Esophagus muscularis mucosa (tissue), 4 donors: ENCODE measurements at regions not wholly inside any gene's neighbourhood (a gene's known extent, or its start where the extent isn't known, plus 50 kb on each side); places are given as distances from the start of the nearest gene placed in this dataset.

ENCODE experiments used
- DNase-seq: peaks from one replicate; pipeline ENCODE4 v3.0.0-alpha.2; 2017; ENCODE audit errors: extremely low spot score
- H3K27ac ChIP-seq, 4 donors: fragments of 200-600 bp; sonication (generic); replicated peaks in 1 of 4; 1 replicate in 3 of 4; 2 replicates in 1 of 4; pipeline ENCODE4 v1.5.1; 2016 to 2019; ENCODE audit warnings: mild to moderate bottlenecking in 1 of 4
- H3K27me3 ChIP-seq, 4 donors: fragments of 200-600 bp; sonication (generic); one replicate each; pipeline versions ENCODE4 v1.5.1 to v1.6.0; 2016 to 2019
- H3K36me3 ChIP-seq, 4 donors: fragments of 200-600 bp; sonication (generic); one replicate each; pipeline ENCODE4 v1.5.1; 2016 to 2019
- H3K4me1 ChIP-seq, 4 donors: fragments of 200-600 bp; sonication (generic); one replicate each; pipeline ENCODE4 v1.5.1; 2016 to 2019
- H3K4me3 ChIP-seq, 4 donors: fragments of 200-600 bp; sonication (generic); 1 replicate in 2 of 4; 2 replicates in 2 of 4; pipeline ENCODE4 v1.5.1; 2016 to 2019; ENCODE audit warnings: mild to moderate bottlenecking in 4 of 4, moderate library complexity in 1 of 4
- H3K9me3 ChIP-seq, 4 donors: fragments of 200-600 bp; sonication (generic); 1 replicate in 3 of 4; 2 replicates in 1 of 4; pipeline ENCODE4 v1.5.1; 2016 to 2019
- EP300 ChIP-seq: sonication (generic); formaldehyde crosslinking; IDR thresholded peaks from one replicate; pipeline ENCODE4 v1.6.1; 2017; ENCODE audit warnings: antibody characterized with exemption
- POLR2A ChIP-seq: fragments of 450-650 bp; IDR thresholded peaks from one replicate; pipeline ENCODE4 v1.6.1; 2017; ENCODE audit warnings: antibody characterized with exemption, moderate library complexity, mild to moderate bottlenecking, low read depth
- POLR2AphosphoS5 ChIP-seq, 2 donors: sonication (generic); formaldehyde crosslinking; IDR thresholded peaks; one replicate each; pipeline ENCODE4 v1.6.1; 2017; ENCODE audit warnings: antibody characterized with exemption in 2 of 2
- WGBS: methylation state at CpG from one replicate; pipeline ENCODE4 v1.1.5; 2018; 5-methylcytosine and 5-hydroxymethylcytosine counted together
- intact Hi-C: fragments of 100-400 bp; cut with DNase I; formaldehyde crosslinking; loops from one replicate; pipeline ENCODE4 v1.15.1; 2023
- TF ChIP-seq, protein P1 (sequence below), 3 experiments: fragments of 200-600 bp in 2 of 3; fragments of 450-650 bp in 1 of 3; sonication (generic) in 2 of 3; IDR thresholded peaks; one replicate each; pipeline ENCODE4 v1.5.1; 2017 to 2019; ENCODE audit warnings: antibody characterized with exemption in 3 of 3, mild to moderate bottlenecking in 2 of 3, moderate library complexity in 1 of 3

DNA sequence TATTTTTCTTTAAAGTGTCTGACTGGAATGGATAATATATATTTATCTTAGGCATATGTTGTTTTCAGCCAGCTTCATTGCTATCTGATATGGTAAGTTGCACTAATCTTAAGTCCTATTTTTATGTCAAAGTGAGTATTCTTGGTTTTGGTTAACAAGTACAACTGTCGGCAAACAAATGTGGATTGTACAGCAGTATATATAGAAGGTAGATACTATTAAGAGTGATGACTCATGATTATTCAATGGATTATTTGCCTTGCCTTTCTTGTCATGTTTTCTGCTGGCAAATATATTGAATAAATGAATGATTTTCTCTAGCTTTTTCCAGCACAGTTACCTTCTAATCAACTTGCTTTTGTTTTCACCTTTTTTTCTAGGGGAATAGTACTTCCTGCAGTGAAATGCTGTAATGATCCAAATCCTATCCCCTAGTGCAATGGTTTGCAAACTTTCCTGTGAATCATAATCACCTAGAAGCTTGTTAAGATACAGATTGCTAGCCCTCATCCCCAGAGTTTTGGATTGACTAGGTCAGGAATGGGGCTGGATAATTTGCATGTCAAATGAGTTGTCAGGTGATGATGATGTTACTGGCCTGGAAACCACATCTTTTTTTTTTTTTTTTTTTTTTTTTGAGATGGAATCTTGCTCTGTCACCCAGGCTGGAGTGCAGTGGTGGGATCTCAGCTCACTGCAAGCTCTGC is 60.8 kb upstream of the ARRDC3 start:
- WGBS: 89% methylated on average over 1 of the region's 1 CpG
- intact Hi-C loops: no loop called here
- Histone ChIP-seq H3K27me3 (no peaks in the 10 kb centered on the region), H3K9me3 (no peaks in the 10 kb centered on the region), H3K4me3 (no peak overlapping the region), H3K27ac (no peak overlapping the region), H3K4me1 (no peaks in the 10 kb centered on the region), H3K36me3 (no peaks in the 10 kb centered on the region)
- TF ChIP-seq POLR2AphosphoS5 (IDR thresholded peaks at IDR 0.05) (no peak), POLR2A (no peak), EP300 (no peak)
- TF ChIP-seq, protein P1, sequence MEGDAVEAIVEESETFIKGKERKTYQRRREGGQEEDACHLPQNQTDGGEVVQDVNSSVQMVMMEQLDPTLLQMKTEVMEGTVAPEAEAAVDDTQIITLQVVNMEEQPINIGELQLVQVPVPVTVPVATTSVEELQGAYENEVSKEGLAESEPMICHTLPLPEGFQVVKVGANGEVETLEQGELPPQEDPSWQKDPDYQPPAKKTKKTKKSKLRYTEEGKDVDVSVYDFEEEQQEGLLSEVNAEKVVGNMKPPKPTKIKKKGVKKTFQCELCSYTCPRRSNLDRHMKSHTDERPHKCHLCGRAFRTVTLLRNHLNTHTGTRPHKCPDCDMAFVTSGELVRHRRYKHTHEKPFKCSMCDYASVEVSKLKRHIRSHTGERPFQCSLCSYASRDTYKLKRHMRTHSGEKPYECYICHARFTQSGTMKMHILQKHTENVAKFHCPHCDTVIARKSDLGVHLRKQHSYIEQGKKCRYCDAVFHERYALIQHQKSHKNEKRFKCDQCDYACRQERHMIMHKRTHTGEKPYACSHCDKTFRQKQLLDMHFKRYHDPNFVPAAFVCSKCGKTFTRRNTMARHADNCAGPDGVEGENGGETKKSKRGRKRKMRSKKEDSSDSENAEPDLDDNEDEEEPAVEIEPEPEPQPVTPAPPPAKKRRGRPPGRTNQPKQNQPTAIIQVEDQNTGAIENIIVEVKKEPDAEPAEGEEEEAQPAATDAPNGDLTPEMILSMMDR (IDR thresholded peaks at IDR 0.05): no peak
- DNase-seq: no peak

DNA sequence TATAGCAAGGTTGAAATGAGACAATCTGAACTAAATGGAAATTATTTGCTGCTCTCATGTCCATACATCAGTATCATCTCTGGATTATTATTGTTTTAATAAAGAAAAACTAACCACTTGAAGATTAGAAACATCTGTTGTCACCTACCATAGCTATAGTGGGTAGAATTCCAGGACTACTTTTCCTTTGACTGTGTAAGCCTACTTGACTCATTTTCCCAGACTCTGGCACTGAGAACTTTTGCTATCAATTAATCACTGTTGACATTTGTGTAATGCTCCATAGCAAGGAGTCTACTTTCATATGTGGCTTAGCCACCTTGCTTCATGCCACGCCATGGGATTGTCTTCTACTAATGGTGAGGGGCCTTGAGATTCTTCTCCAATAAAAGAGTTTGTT is 59.9 kb upstream of the ARRDC3 start:
- intact Hi-C loops: no loop called here
- no peak overlapping the region for H3K4me3 ChIP-seq
- WGBS: 72% methylated on average over 1 of the region's 1 CpG
- no peaks in the 10 kb centered on the region for H3K4me1 ChIP-seq
- DNase-seq: no peak
- TF ChIP-seq, protein P1 (IDR thresholded peaks at IDR 0.05): no peak
- TF ChIP-seq POLR2AphosphoS5 (IDR thresholded peaks at IDR 0.05): no peak
- no peak for TF ChIP-seq EP300
- TF ChIP-seq POLR2A: no peak
- no peaks in the 10 kb centered on the region for H3K9me3 ChIP-seq
- no peaks in the 10 kb centered on the region for H3K36me3 ChIP-seq
- H3K27me3 ChIP-seq: no peaks in the 10 kb centered on the region
- H3K27ac ChIP-seq: no peak overlapping the region

DNA sequence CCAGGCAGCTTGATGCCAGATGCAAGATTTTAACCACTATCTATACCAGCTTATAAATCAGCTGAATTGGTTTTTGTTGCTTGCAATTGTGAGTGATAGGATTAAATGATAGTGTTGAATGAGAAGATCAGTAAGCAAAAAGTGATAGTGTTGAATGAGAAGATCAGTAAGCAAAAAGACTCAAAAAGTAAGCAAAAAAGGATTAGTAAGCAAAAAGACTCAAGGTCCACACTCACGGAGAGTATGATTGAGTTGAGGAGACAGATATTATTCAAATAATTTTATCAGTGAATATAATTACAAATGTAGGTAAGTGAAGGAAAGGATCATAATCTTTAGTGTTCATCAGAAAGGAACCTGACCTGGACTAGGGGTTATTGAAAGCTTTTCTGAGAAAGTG is 58.0 kb upstream of the ARRDC3 start:
- H3K9me3 ChIP-seq: no peaks in the 10 kb centered on the region
- peaks cover 0 to 7% (median 0%) of the 10 kb centered on the region in 4 donors for H3K4me1 ChIP-seq
- H3K27me3 ChIP-seq: no peaks in the 10 kb centered on the region
- no peak overlapping the region for H3K4me3 ChIP-seq
- TF ChIP-seq POLR2A: no peak
- no peak for TF ChIP-seq POLR2AphosphoS5 (IDR thresholded peaks at IDR 0.05)
- no peak for TF ChIP-seq EP300
- TF ChIP-seq, protein P1 (IDR thresholded peaks at IDR 0.05): no peak
- no peaks in the 10 kb centered on the region for H3K36me3 ChIP-seq
- no peak overlapping the region for H3K27ac ChIP-seq
- no peak for DNase-seq
- intact Hi-C loops: no loop called here
- WGBS: 89% methylated on average over 1 of the region's 1 CpG

DNA sequence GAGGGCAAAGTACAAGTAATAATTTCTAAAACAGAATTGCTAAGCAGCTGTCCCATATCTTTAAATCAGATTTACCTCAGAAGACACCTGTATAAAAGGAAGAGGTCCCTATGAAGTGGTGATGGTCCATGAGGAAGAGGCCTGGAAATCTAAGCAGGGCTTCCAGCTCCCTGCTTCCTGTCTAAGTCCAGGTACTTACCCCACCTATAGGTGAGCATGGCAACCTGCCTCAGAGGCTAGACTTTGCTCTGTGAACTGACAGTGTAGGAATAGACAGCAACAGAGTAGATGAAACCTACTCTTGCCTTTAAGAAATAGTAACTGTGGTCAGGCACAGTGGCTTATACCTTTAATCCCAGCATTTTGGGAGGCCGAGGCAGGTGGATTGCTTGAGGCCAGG is 55.8 kb upstream of the ARRDC3 start:
- no peaks in the 10 kb centered on the region for H3K27me3 ChIP-seq
- H3K9me3 ChIP-seq: no peaks in the 10 kb centered on the region
- intact Hi-C loops: no loop called here
- H3K36me3 ChIP-seq: no peaks in the 10 kb centered on the region
- no peak for TF ChIP-seq POLR2A
- TF ChIP-seq EP300: no peak
- TF ChIP-seq, protein P1 (IDR thresholded peaks at IDR 0.05): no peak
- no peak for TF ChIP-seq POLR2AphosphoS5 (IDR thresholded peaks at IDR 0.05)
- peaks cover 0 to 7% (median 0%) of the 10 kb centered on the region in 4 donors for H3K4me1 ChIP-seq
- no peak overlapping the region for H3K4me3 ChIP-seq
- WGBS: 100% methylated on average over 1 of the region's 1 CpG
- no peak overlapping the region for H3K27ac ChIP-seq
- no peak for DNase-seq

DNA sequence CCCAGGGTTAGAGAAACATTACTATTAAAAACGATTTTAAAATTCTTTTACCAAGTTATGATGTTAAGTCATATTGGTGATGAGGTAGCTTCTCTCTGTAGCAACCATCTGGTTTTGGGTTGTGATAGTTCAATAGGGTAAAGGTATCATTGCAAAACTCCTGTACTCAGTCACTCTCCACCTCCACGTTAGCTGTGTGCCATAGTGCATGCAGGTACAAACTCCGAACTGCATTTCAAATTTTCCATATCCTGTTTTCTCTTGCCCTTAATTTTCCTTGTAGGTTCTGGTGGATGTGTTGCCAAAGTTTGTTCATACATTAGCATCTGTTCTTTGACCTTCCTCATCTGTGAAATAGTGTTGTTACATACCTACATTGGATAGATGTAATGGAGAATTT is 53.1 kb upstream of the ARRDC3 start:
- TF ChIP-seq, protein P1 (IDR thresholded peaks at IDR 0.05): no peak
- Histone ChIP-seq H3K27ac (no peak overlapping the region), H3K9me3 (no peaks in the 10 kb centered on the region), H3K36me3 (no peaks in the 10 kb centered on the region), H3K27me3 (no peaks in the 10 kb centered on the region), H3K4me3 (no peak overlapping the region), H3K4me1 (peaks cover 0 to 7% (median 0%) of the 10 kb centered on the region in 4 donors)
- 61% methylated on average over 3 of the region's 3 CpGs for WGBS
- intact Hi-C loops: no loop called here
- DNase-seq: no peak
